GM23248 (cell line): ENCODE measurements at regions not wholly inside any gene's neighbourhood (a gene's known extent, or its start where the extent isn't known, plus 50 kb on each side); places are given as distances from the start of the nearest gene placed in this dataset.
"Not testable (repeated sequence)": the region's sequence is repeated elsewhere in the genome, so short reads cannot be mapped to it uniquely, and the experiment has no call there.

Source experiments
- DNase-seq: peaks from one replicate; pipeline ENCODE4 v3.0.0-alpha.2; 2015
- H2AFZ ChIP-seq: fragments of 200-600 bp; sonication (generic); 2 replicates; pipeline ENCODE4 v1.6.1; 2016; ENCODE audit warnings: antibody characterized with exemption
- H3F3A ChIP-seq: fragments of 200-600 bp; sonication (generic); 2 replicates; pipeline ENCODE4 v1.6.1; 2016; ENCODE audit warnings: mild to moderate bottlenecking, antibody characterized with exemption, mixed run types; ENCODE audit not compliant: insufficient read depth
- H3K27ac ChIP-seq: fragments of 200-600 bp; sonication (generic); 2 replicates; pipeline ENCODE4 v1.5.1; 2016; ENCODE audit warnings: mild to moderate bottlenecking
- H3K27me3 ChIP-seq: fragments of 200-600 bp; sonication (generic); replicated peaks from 2 replicates; pipeline ENCODE4 v1.6.1; 2016; ENCODE audit warnings: mild to moderate bottlenecking; ENCODE audit not compliant: insufficient read depth
- H3K36me3 ChIP-seq: fragments of 200-600 bp; sonication (generic); 2 replicates; pipeline ENCODE4 v1.6.1; 2016; ENCODE audit warnings: low read depth, mild to moderate bottlenecking
- H3K4me1 ChIP-seq: fragments of 200-600 bp; sonication (generic); 2 replicates; pipeline ENCODE4 v1.6.1; 2016; ENCODE audit warnings: mild to moderate bottlenecking; ENCODE audit not compliant: insufficient read depth
- H3K4me2 ChIP-seq: fragments of 200-600 bp; sonication (generic); one replicate; pipeline ENCODE4 v1.6.1; 2016; ENCODE audit warnings: mild to moderate bottlenecking; ENCODE audit not compliant: unreplicated experiment
- H3K4me3 ChIP-seq: fragments of 200-600 bp; sonication (generic); 2 replicates; pipeline ENCODE4 v1.5.1; 2016; ENCODE audit warnings: mild to moderate bottlenecking
- H3K79me2 ChIP-seq: fragments of 200-600 bp; sonication (generic); 2 replicates; pipeline ENCODE4 v1.6.1; 2016; ENCODE audit warnings: mild to moderate bottlenecking; ENCODE audit not compliant: insufficient read depth
- H3K9ac ChIP-seq: fragments of 200-600 bp; sonication (generic); 2 replicates; pipeline ENCODE4 v1.6.1; 2016; ENCODE audit warnings: mild to moderate bottlenecking
- H3K9me2 ChIP-seq: fragments of 200-600 bp; sonication (generic); 2 replicates; pipeline ENCODE4 v1.6.1; 2016; ENCODE audit warnings: mixed run types, mild to moderate bottlenecking, moderate library complexity; ENCODE audit not compliant: insufficient read depth
- H3K9me3 ChIP-seq: fragments of 200-600 bp; sonication (generic); one replicate; pipeline ENCODE4 v1.6.1; 2017; ENCODE audit warnings: low read depth
- H4K20me1 ChIP-seq: fragments of 200-600 bp; sonication (generic); 2 replicates; pipeline ENCODE4 v1.6.0; 2016; ENCODE audit not compliant: insufficient read depth
- EZH2 ChIP-seq: fragments of 200-600 bp; sonication (generic); IDR thresholded peaks from 2 replicates; pipeline ENCODE4 v1.6.1; 2018; ENCODE audit warnings: antibody characterized with exemption, mild to moderate bottlenecking; ENCODE audit not compliant: insufficient read depth, poor library complexity, severe bottlenecking
- EZH2phosphoT487 ChIP-seq: fragments of 200-600 bp; sonication (generic); IDR thresholded peaks from 2 replicates; pipeline ENCODE4 v1.6.1; 2018; ENCODE audit warnings: antibody characterized with exemption, moderate library complexity, mild to moderate bottlenecking, low read depth; ENCODE audit not compliant: insufficient read depth
- WGBS, 2 experiments: methylation state at CpG; one replicate each; pipeline ENCODE4 v1.1.6; 2015 to 2017; ENCODE audit warnings: low lambda C conversion rate in 2 of 2, low coverage in 1 of 2; ENCODE audit errors: missing lambda C conversion rate in 2 of 2; 5-methylcytosine and 5-hydroxymethylcytosine counted together
- in situ Hi-C: fragments of 300-500 bp; cut with MboI; formaldehyde crosslinking; loops from 2 replicates; pipeline ENCODE4 v1.15.0; 2020

DNA sequence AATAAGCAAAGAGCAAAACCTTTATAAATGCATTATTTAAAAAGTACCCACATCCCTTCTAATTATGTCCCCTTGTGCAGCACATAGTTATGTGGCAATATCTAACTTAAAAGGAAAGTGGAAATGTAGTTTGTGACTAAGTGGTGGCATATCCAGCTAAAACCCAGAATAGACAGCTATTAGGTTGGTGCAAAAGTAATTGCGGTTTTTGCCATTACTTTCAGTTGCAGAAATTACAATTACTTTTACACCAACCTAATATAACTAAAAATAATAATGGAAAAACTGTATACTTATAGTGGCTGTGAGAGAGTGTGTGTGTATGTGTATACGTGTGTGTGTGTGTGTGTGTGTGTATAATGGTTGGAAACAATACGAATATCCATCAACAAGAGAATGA lies 1108.1 kb upstream of the CNTN5 start:
- Histone ChIP-seq H3K4me1 (no peaks in the 10 kb centered on the region; the same call in 1 of the 2 replicates), H3K27me3 (peaks cover 11% of the 10 kb centered on the region; the same call in 1 of the 2 replicates), H3F3A (no peaks in the 10 kb centered on the region; the same call in 1 of the 2 replicates), H3K36me3 (no peaks in the 10 kb centered on the region), H3K9ac (no peak overlapping the region), H3K9me3 (no peaks in the 10 kb centered on the region), H4K20me1 (no peaks in the 10 kb centered on the region), H2AFZ (no peak overlapping the region), H3K79me2 (no peaks in the 10 kb centered on the region), H3K4me2 (no peak overlapping the region), H3K9me2 (no peaks in the 10 kb centered on the region), H3K27ac (no peak overlapping the region), H3K4me3 (no peak overlapping the region)
- 51 to 56% methylated on average over 3 of the region's 3 CpGs for WGBS, 2 experiments
- TF ChIP-seq EZH2 (no peak), EZH2phosphoT487 (no peak)
- in situ Hi-C loops: no loop called here
- no peak for DNase-seq

DNA sequence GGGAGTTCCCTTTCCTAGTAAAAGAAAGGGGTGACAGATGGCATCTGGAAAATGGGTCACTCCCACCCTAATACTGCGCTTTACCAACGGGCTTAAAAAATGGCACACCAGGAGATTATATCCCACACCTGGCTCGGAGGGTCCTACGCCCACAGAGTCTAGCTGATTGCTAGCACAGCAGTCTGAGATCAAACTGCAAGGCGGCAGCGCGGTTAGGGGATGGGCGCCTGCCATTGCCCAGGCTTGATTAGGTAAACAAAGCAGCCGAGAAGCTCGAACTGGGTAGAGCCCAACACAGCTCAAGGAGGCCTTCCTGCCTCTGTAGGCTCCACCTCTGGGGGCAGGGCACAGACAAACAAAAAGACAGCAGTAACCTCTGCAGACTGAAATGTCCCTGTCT lies 1097.8 kb upstream of the CNTN5 start:
- DNase-seq, H3K9ac ChIP-seq, H3K27ac ChIP-seq, H3K27me3 ChIP-seq, in situ Hi-C loops, H3K4me2 ChIP-seq, H3K79me2 ChIP-seq, H4K20me1 ChIP-seq, H3K9me3 ChIP-seq, H3K36me3 ChIP-seq, H3K4me3 ChIP-seq, H3K9me2 ChIP-seq, H3K4me1 ChIP-seq, H2AFZ ChIP-seq, H3F3A ChIP-seq: not testable (repeated sequence)
- 60 to 74% methylated on average over 10 of the region's 10 CpGs for WGBS, 2 experiments

DNA sequence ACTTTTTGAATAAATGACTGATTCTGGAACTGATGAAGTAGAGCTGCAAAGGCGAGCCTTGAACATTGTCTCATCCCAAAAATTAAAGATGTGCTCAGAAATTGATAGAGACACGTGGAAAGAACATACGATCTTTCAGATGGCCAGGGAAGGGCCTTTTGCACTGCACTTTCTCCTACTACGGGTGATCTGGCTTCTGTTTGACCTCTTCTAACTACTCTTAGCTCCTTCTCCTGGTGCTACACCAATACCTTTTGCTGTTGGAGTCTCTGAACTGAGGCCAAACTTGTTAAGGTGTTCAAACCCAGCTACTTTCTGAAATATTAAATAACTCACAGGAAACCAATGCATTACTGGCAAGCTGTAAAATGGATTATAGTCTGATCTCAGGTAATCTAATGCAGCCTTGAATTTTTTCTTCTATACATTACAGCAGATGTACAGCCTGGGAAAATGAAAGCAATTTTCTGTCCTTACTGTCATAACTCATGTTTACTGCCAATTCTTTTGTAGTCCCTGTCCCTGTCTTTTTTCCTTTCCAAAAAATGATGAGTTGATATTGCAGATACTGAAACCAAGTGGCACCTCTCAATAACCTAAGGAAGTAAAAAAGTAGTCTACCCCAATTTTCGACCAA lies 1086.1 kb upstream of the CNTN5 start:
- Histone ChIP-seq H3K9ac (no peak overlapping the region), H3K27ac (no peak overlapping the region), H3K4me2 (no peak overlapping the region), H2AFZ (peak overlapping the region; percentile 65), H3K9me3 (no peaks in the 10 kb centered on the region), H4K20me1 (no peaks in the 10 kb centered on the region), H3K9me2 (no peaks in the 10 kb centered on the region), H3K36me3 (no peaks in the 10 kb centered on the region), H3K4me3 (no peak overlapping the region), H3K4me1 (peaks cover 11% of the 10 kb centered on the region), H3F3A (no peaks in the 10 kb centered on the region), H3K27me3 (no peaks in the 10 kb centered on the region), H3K79me2 (no peaks in the 10 kb centered on the region)
- TF ChIP-seq EZH2phosphoT487: no peak
- no peak for TF ChIP-seq EZH2
- in situ Hi-C loops: no loop called here
- 16 to 23% methylated on average over 5 of the region's 5 CpGs for WGBS, 2 experiments
- no peak for DNase-seq

DNA sequence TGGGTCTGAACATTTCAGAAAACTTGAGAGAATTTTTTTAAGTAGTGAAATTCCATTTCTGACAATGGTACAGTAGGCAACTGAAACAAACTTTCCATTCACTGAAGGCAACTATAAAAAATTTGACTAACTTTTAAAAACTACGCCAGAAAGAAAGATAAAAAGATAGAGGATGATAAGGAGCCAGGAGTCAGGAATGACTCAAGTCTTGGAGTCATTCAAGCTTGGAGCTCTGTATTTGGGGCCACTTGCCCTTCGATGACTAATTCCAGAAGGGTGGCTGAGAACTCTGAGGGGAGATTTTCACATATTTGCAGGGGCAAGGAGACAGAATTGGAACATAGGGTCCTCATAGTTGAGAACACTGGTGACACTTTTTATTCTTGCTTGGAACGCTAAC lies 1083.2 kb upstream of the CNTN5 start:
- H3K27me3 ChIP-seq: no peaks in the 10 kb centered on the region
- H3K4me3 ChIP-seq: no peak overlapping the region
- no peaks in the 10 kb centered on the region for H3K9me2 ChIP-seq
- peaks cover 11% of the 10 kb centered on the region for H3K4me1 ChIP-seq
- H2AFZ ChIP-seq: 0 out of 2 replicates have a peak overlapping the region, but pooled peaks have one; percentile 10
- TF ChIP-seq EZH2: no peak
- TF ChIP-seq EZH2phosphoT487: no peak
- 23 to 33% methylated on average over 3 of the region's 3 CpGs for WGBS, 2 experiments
- H3F3A ChIP-seq: no peaks in the 10 kb centered on the region
- no peaks in the 10 kb centered on the region for H3K9me3 ChIP-seq
- no peaks in the 10 kb centered on the region for H3K36me3 ChIP-seq
- no peaks in the 10 kb centered on the region for H4K20me1 ChIP-seq
- no peak overlapping the region for H3K4me2 ChIP-seq
- in situ Hi-C loops: no loop called here
- no peaks in the 10 kb centered on the region for H3K79me2 ChIP-seq
- no peak overlapping the region for H3K9ac ChIP-seq
- peak; percentile 49 for DNase-seq
- H3K27ac ChIP-seq: no peak overlapping the region

DNA sequence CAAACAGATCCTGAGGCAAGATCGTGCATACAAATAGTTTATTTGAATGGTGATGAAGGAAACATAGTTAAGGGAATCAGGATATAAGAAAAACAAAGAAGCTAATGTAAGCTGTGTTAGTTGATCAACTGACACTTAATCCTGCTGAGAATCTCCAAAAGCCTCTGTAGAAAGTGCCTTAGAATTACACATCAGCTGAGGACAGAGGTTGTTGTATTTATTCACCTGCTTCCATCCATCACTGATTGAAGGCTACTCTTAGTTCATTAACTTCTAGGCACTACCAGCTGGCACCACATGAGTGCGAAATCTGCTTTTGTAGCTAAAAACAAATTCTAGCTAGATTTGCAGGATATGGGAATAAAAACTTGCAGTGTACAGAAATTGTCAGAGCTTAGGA lies 1082.0 kb upstream of the CNTN5 start:
- Histone ChIP-seq H3K4me1 (peaks cover 11% of the 10 kb centered on the region), H3K4me3 (no peak overlapping the region), H4K20me1 (no peaks in the 10 kb centered on the region), H3K4me2 (no peak overlapping the region), H3K9me3 (no peaks in the 10 kb centered on the region), H3K79me2 (no peaks in the 10 kb centered on the region), H3K27ac (no peak overlapping the region), H3K9ac (no peak overlapping the region), H3K27me3 (no peaks in the 10 kb centered on the region), H3K9me2 (no peaks in the 10 kb centered on the region), H3K36me3 (no peaks in the 10 kb centered on the region), H3F3A (no peaks in the 10 kb centered on the region), H2AFZ (no peak overlapping the region)
- 47 to 52% methylated on average over 2 of the region's 2 CpGs for WGBS, 2 experiments
- in situ Hi-C loops: no loop called here
- no peak for TF ChIP-seq EZH2
- no peak for TF ChIP-seq EZH2phosphoT487
- no peak for DNase-seq
